Fibroblast of peridontal ligament (primary cell): ENCODE measurements at regions not wholly inside any gene's neighbourhood (a gene's known extent, or its start where the extent isn't known, plus 50 kb on each side); places are given as distances from the start of the nearest gene placed in this dataset.
"Not testable (repeated sequence)": the region's sequence is repeated elsewhere in the genome, so short reads cannot be mapped to it uniquely, and the experiment has no call there.

Source experiments
- DNase-seq: peaks from one replicate; pipeline ENCODE4 v3.0.0-alpha.2; 2010; ENCODE audit errors: extremely low read depth

GRCh38 chr13:79992111-79992510 lies 348.8 kb downstream of the SPRY2 start:
- no peak for DNase-seq

GRCh38 chr13:79990048-79990447 lies 350.9 kb downstream of the SPRY2 start:
- peak; percentile 42 for DNase-seq

GRCh38 chr13:79989217-79989661 lies 351.7 kb downstream of the SPRY2 start:
- peak; percentile 50 for DNase-seq

GRCh38 chr13:79988573-79988972 lies 352.4 kb downstream of the SPRY2 start:
- peak; percentile 68 for DNase-seq

GRCh38 chr13:79987761-79988160 lies 353.2 kb downstream of the SPRY2 start:
- no peak for DNase-seq

GRCh38 chr13:79987323-79987722 lies 353.6 kb downstream of the SPRY2 start:
- peak; percentile 35 for DNase-seq

GRCh38 chr13:79986890-79987289 lies 354.0 kb downstream of the SPRY2 start:
- peak; percentile 10 for DNase-seq

- DNase-seq, result not testable (repeated sequence)
Measured at GRCh38 chr13:79974935-79975650, 365.8 kb downstream of the SPRY2 start.

- DNase-seq, result no peak
Measured at GRCh38 chr13:79973533-79973963, 367.4 kb downstream of the SPRY2 start.

- no peak for DNase-seq
Measured at GRCh38 chr13:79972066-79972569, 368.8 kb downstream of the SPRY2 start.

GRCh38 chr13:79966493-79966895 lies 374.4 kb downstream of the SPRY2 start:
- DNase-seq, result peak; percentile 54

GRCh38 chr13:79966059-79966458 lies 374.9 kb downstream of the SPRY2 start:
- no peak for DNase-seq

GRCh38 chr13:79946556-79946955 lies 394.4 kb downstream of the SPRY2 start:
- DNase-seq, result no peak

GRCh38 chr13:79943346-79944023 lies 397.4 kb downstream of the SPRY2 start:
- DNase-seq, result no peak

- no peak for DNase-seq
Measured at GRCh38 chr13:79941752-79942151, 399.2 kb downstream of the SPRY2 start.

GRCh38 chr13:79939689-79940088 lies 401.2 kb downstream of the SPRY2 start:
- peak; percentile 12 for DNase-seq

- DNase-seq, result no peak
Measured at GRCh38 chr13:79937771-79938216, 403.1 kb downstream of the SPRY2 start.

GRCh38 chr13:79937311-79937710 lies 403.6 kb downstream of the SPRY2 start:
- no peak for DNase-seq

- DNase-seq, result peak; percentile 100
Measured at GRCh38 chr13:79936368-79937136, 404.4 kb downstream of the SPRY2 start.

GRCh38 chr13:79935121-79935520 lies 405.8 kb downstream of the SPRY2 start:
- peak; percentile 34 for DNase-seq

GRCh38 chr13:79933389-79933788 lies 407.5 kb downstream of the SPRY2 start:
- DNase-seq, result no peak

GRCh38 chr13:79932556-79932955 lies 408.4 kb downstream of the SPRY2 start:
- DNase-seq, result no peak
